ENCODE measurements at regions not wholly inside any gene's neighbourhood (a gene's known extent, or its start where the extent isn't known, plus 50 kb on each side); places are given as distances from the start of the nearest gene placed in this dataset.
A peak's percentile ranks its signal among the peaks of the same experiment; 100 is the strongest.

- no peaks in the 10 kb centered on the region for H3K36me3 ChIP-seq (ENCODE audit: control insufficient read depth, insufficient read depth, low read length)
- no CpG with 5 or more reads among the region's 5 CpGs for WGBS, 2 experiments (ENCODE audit: insufficient coverage in 2 of 2)
- H3K27ac ChIP-seq (ENCODE audit: low read depth, low read length, severe bottlenecking): no peak overlapping the region
- H3K4me1 ChIP-seq (ENCODE audit: control insufficient read depth, insufficient read depth, low read length, poor library complexity, severe bottlenecking): no peaks in the 10 kb centered on the region
- no peak overlapping the region for H3K4me3 ChIP-seq (ENCODE audit: extremely low read depth, insufficient read depth, low read length, poor library complexity, severe bottlenecking)
- H3K9me3 ChIP-seq (ENCODE audit: control insufficient read depth, low read length): no peaks in the 10 kb centered on the region
These were observed 247.0 kb upstream of the SORL1-AS1 start for GRCh38 chr11:121699801-121700200.

- H3K4me3 ChIP-seq (ENCODE audit: extremely low read depth, insufficient read depth, low read length, poor library complexity, severe bottlenecking): no peak overlapping the region
- H3K27ac ChIP-seq (ENCODE audit: low read depth, low read length, severe bottlenecking): no peak overlapping the region
- no peaks in the 10 kb centered on the region for H3K9me3 ChIP-seq (ENCODE audit: control insufficient read depth, low read length)
- no peaks in the 10 kb centered on the region for H3K36me3 ChIP-seq (ENCODE audit: control insufficient read depth, insufficient read depth, low read length)
- H3K4me1 ChIP-seq (ENCODE audit: control insufficient read depth, insufficient read depth, low read length, poor library complexity, severe bottlenecking): no peaks in the 10 kb centered on the region
- 97 to 98% methylated on average over 5 to 6 of the region's 10 CpGs for WGBS, 2 experiments (ENCODE audit: insufficient coverage in 2 of 2)
These were observed 244.3 kb upstream of the SORL1-AS1 start for GRCh38 chr11:121696931-121697670.

GRCh38 chr11:121696177-121696871 is 243.6 kb upstream of the SORL1-AS1 start:
- WGBS, 2 experiments (ENCODE audit: insufficient coverage in 2 of 2): 79 to 85% methylated on average over 18 to 20 of the region's 20 CpGs

GRCh38 chr11:121692236-121692635 is 239.5 kb upstream of the SORL1-AS1 start:
- Histone ChIP-seq H3K36me3 (ENCODE audit: control insufficient read depth, insufficient read depth, low read length) (no peaks in the 10 kb centered on the region), H3K4me1 (ENCODE audit: control insufficient read depth, insufficient read depth, low read length, poor library complexity, severe bottlenecking) (peaks cover 14% of the 10 kb centered on the region), H3K4me3 (ENCODE audit: extremely low read depth, insufficient read depth, low read length, poor library complexity, severe bottlenecking) (no peak overlapping the region), H3K27ac (ENCODE audit: low read depth, low read length, severe bottlenecking) (no peak overlapping the region), H3K9me3 (ENCODE audit: control insufficient read depth, low read length) (no peaks in the 10 kb centered on the region)
- WGBS, 2 experiments (ENCODE audit: insufficient coverage in 2 of 2): 82 to 89% methylated on average over 1 of the region's 1 CpG

More at GRCh38 chr11:121696177-121696871, 243.6 kb upstream of the SORL1-AS1 start:
- no peaks in the 10 kb centered on the region for H3K36me3 ChIP-seq (ENCODE audit: control insufficient read depth, insufficient read depth, low read length)
- peak overlapping the region; percentile 5 for H3K27ac ChIP-seq (ENCODE audit: low read depth, low read length, severe bottlenecking)
- no peaks in the 10 kb centered on the region for H3K9me3 ChIP-seq (ENCODE audit: control insufficient read depth, low read length)
- H3K4me3 ChIP-seq (ENCODE audit: extremely low read depth, insufficient read depth, low read length, poor library complexity, severe bottlenecking): no peak overlapping the region
- no peaks in the 10 kb centered on the region for H3K4me1 ChIP-seq (ENCODE audit: control insufficient read depth, insufficient read depth, low read length, poor library complexity, severe bottlenecking)

- Histone ChIP-seq H3K36me3 (ENCODE audit: control insufficient read depth, insufficient read depth, low read length) (no peaks in the 10 kb centered on the region), H3K9me3 (ENCODE audit: control insufficient read depth, low read length) (no peaks in the 10 kb centered on the region), H3K4me3 (ENCODE audit: extremely low read depth, insufficient read depth, low read length, poor library complexity, severe bottlenecking) (no peak overlapping the region), H3K4me1 (ENCODE audit: control insufficient read depth, insufficient read depth, low read length, poor library complexity, severe bottlenecking) (peaks cover 14% of the 10 kb centered on the region), H3K27ac (ENCODE audit: low read depth, low read length, severe bottlenecking) (peak overlapping the region; percentile 73)
- 59 to 67% methylated on average over 3 to 4 of the region's 8 CpGs for WGBS, 2 experiments (ENCODE audit: insufficient coverage in 2 of 2)
These were observed 236.3 kb upstream of the SORL1-AS1 start for GRCh38 chr11:121688860-121689614.

- H3K4me1 ChIP-seq (ENCODE audit: control insufficient read depth, insufficient read depth, low read length, poor library complexity, severe bottlenecking): peaks cover 14% of the 10 kb centered on the region
- WGBS, 2 experiments (ENCODE audit: insufficient coverage in 2 of 2): 44 to 60% methylated on average over 1 to 2 of the region's 5 CpGs
- H3K27ac ChIP-seq (ENCODE audit: low read depth, low read length, severe bottlenecking): peak overlapping the region; percentile 55
- H3K36me3 ChIP-seq (ENCODE audit: control insufficient read depth, insufficient read depth, low read length): no peaks in the 10 kb centered on the region
- no peak overlapping the region for H3K4me3 ChIP-seq (ENCODE audit: extremely low read depth, insufficient read depth, low read length, poor library complexity, severe bottlenecking)
- no peaks in the 10 kb centered on the region for H3K9me3 ChIP-seq (ENCODE audit: control insufficient read depth, low read length)
These were observed 235.3 kb upstream of the SORL1-AS1 start for GRCh38 chr11:121688055-121688491.

- H3K4me3 ChIP-seq (ENCODE audit: extremely low read depth, insufficient read depth, low read length, poor library complexity, severe bottlenecking): no peak overlapping the region
- no peaks in the 10 kb centered on the region for H3K36me3 ChIP-seq (ENCODE audit: control insufficient read depth, insufficient read depth, low read length)
- H3K27ac ChIP-seq (ENCODE audit: low read depth, low read length, severe bottlenecking): no peak overlapping the region
- WGBS, 2 experiments (ENCODE audit: insufficient coverage in 2 of 2): 94 to 100% methylated on average over 3 of the region's 3 CpGs
- H3K9me3 ChIP-seq (ENCODE audit: control insufficient read depth, low read length): no peaks in the 10 kb centered on the region
- H3K4me1 ChIP-seq (ENCODE audit: control insufficient read depth, insufficient read depth, low read length, poor library complexity, severe bottlenecking): peaks cover 7% of the 10 kb centered on the region
These were observed 231.0 kb upstream of the SORL1-AS1 start for GRCh38 chr11:121683791-121684190.
